GM18873 (cell line): ENCODE measurements at regions not wholly inside any gene's neighbourhood (a gene's known extent, or its start where the extent isn't known, plus 50 kb on each side); places are given as distances from the start of the nearest gene placed in this dataset.

ENCODE experiments used
- ATAC-seq: cut with Tn5 transposase; IDR thresholded peaks from one replicate; pipeline ENCODE4 v1.9.1; 2021; ENCODE audit warnings: mild to moderate bottlenecking, moderate library complexity, moderate number of reproducible peaks; ENCODE audit not compliant: unreplicated experiment, low FRiP score

- ATAC-seq = no peak
These were observed 881.8 kb upstream of the NR2F2 start for GRCh38 chr15:95448531-95449229.

GRCh38 chr15:95449230-95449628 lies 881.3 kb upstream of the NR2F2 start:
- no peak for ATAC-seq

- ATAC-seq = no peak
These were observed 880.1 kb upstream of the NR2F2 start for GRCh38 chr15:95450413-95450812.

GRCh38 chr15:95451938-95452337 lies 878.6 kb upstream of the NR2F2 start:
- no peak for ATAC-seq

GRCh38 chr15:95454403-95455262 lies 875.9 kb upstream of the NR2F2 start:
- no peak for ATAC-seq

- no peak for ATAC-seq
These were observed 873.0 kb upstream of the NR2F2 start for GRCh38 chr15:95457520-95457919.

GRCh38 chr15:95458721-95459120 lies 871.8 kb upstream of the NR2F2 start:
- no peak for ATAC-seq

GRCh38 chr15:95459273-95459672 lies 871.2 kb upstream of the NR2F2 start:
- no peak for ATAC-seq

- ATAC-seq = no peak
These were observed 866.0 kb upstream of the NR2F2 start for GRCh38 chr15:95464509-95464908.

GRCh38 chr15:95468820-95469219 lies 861.7 kb upstream of the NR2F2 start:
- no peak for ATAC-seq

GRCh38 chr15:95469496-95470000 lies 861.0 kb upstream of the NR2F2 start:
- no peak for ATAC-seq

- ATAC-seq = no peak
These were observed 860.0 kb upstream of the NR2F2 start for GRCh38 chr15:95470529-95470928.

- no peak for ATAC-seq
These were observed 859.4 kb upstream of the NR2F2 start for GRCh38 chr15:95470997-95471689.

GRCh38 chr15:95471690-95472086 lies 858.8 kb upstream of the NR2F2 start:
- ATAC-seq = no peak

- ATAC-seq = no peak
These were observed 855.4 kb upstream of the NR2F2 start for GRCh38 chr15:95475067-95475466.

- ATAC-seq = no peak
These were observed 851.2 kb upstream of the NR2F2 start for GRCh38 chr15:95479308-95479707.

GRCh38 chr15:95485367-95485766 lies 845.1 kb upstream of the NR2F2 start:
- ATAC-seq = no peak

GRCh38 chr15:95486224-95486623 lies 844.3 kb upstream of the NR2F2 start:
- ATAC-seq = no peak

GRCh38 chr15:95489103-95489502 lies 841.4 kb upstream of the NR2F2 start:
- ATAC-seq = no peak

GRCh38 chr15:95492388-95493070 lies 838.0 kb upstream of the NR2F2 start:
- ATAC-seq = no peak
